ENCODE measurements at regions not wholly inside any gene's neighbourhood (a gene's known extent, or its start where the extent isn't known, plus 50 kb on each side); places are given as distances from the start of the nearest gene placed in this dataset.

GRCh38 chr1:76784502-76784901 is 82.8 kb upstream of the ST6GALNAC5 start (continued):
- TF ChIP-seq, protein P1, sequence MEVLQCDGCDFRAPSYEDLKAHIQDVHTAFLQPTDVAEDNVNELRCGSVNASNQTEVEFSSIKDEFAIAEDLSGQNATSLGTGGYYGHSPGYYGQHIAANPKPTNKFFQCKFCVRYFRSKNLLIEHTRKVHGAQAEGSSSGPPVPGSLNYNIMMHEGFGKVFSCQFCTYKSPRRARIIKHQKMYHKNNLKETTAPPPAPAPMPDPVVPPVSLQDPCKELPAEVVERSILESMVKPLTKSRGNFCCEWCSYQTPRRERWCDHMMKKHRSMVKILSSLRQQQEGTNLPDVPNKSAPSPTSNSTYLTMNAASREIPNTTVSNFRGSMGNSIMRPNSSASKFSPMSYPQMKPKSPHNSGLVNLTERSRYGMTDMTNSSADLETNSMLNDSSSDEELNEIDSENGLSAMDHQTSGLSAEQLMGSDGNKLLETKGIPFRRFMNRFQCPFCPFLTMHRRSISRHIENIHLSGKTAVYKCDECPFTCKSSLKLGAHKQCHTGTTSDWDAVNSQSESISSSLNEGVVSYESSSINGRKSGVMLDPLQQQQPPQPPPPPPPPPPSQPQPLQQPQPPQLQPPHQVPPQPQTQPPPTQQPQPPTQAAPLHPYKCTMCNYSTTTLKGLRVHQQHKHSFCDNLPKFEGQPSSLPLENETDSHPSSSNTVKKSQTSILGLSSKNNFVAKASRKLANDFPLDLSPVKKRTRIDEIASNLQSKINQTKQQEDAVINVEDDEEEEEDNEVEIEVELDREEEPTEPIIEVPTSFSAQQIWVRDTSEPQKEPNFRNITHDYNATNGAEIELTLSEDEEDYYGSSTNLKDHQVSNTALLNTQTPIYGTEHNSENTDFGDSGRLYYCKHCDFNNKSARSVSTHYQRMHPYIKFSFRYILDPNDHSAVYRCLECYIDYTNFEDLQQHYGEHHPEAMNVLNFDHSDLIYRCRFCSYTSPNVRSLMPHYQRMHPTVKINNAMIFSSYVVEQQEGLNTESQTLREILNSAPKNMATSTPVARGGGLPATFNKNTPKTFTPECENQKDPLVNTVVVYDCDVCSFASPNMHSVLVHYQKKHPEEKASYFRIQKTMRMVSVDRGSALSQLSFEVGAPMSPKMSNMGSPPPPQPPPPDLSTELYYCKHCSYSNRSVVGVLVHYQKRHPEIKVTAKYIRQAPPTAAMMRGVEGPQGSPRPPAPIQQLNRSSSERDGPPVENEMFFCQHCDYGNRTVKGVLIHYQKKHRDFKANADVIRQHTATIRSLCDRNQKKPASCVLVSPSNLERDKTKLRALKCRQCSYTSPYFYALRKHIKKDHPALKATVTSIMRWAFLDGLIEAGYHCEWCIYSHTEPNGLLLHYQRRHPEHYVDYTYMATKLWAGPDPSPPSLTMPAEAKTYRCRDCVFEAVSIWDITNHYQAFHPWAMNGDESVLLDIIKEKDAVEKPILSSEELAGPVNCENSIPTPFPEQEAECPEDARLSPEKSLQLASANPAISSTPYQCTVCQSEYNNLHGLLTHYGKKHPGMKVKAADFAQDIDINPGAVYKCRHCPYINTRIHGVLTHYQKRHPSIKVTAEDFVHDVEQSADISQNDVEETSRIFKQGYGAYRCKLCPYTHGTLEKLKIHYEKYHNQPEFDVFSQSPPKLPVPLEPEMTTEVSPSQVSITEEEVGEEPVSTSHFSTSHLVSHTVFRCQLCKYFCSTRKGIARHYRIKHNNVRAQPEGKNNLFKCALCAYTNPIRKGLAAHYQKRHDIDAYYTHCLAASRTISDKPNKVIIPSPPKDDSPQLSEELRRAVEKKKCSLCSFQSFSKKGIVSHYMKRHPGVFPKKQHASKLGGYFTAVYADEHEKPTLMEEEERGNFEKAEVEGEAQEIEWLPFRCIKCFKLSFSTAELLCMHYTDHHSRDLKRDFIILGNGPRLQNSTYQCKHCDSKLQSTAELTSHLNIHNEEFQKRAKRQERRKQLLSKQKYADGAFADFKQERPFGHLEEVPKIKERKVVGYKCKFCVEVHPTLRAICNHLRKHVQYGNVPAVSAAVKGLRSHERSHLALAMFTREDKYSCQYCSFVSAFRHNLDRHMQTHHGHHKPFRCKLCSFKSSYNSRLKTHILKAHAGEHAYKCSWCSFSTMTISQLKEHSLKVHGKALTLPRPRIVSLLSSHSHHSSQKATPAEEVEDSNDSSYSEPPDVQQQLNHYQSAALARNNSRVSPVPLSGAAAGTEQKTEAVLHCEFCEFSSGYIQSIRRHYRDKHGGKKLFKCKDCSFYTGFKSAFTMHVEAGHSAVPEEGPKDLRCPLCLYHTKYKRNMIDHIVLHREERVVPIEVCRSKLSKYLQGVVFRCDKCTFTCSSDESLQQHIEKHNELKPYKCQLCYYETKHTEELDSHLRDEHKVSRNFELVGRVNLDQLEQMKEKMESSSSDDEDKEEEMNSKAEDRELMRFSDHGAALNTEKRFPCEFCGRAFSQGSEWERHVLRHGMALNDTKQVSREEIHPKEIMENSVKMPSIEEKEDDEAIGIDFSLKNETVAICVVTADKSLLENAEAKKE (CRISPR knock-in tag; IDR thresholded peaks at IDR 0.05) = no peak

DNA sequence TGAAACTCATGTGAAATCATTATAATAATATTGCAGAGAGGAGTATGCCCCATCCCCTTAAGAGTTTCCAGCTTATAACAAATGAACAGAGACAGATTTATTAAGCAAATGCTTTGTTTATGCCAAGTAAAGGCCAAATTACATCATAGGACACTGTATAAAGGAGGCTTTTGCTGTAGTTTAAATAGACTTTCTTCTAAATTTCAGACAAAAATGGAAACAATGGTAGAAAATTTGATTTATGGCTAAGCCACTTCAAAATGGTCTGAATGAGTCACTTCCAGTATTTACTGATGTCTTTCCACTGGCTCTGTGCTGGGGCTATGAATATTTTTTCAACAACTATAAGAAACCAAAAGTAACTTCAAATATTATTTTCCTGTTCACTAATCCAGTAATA is 81.1 kb upstream of the ST6GALNAC5 start:
- H3K36me3 ChIP-seq (ENCODE audit: insufficient read depth) = no peaks in the 10 kb centered on the region
- H3K4me2 ChIP-seq = no peak overlapping the region
- H3K27me3 ChIP-seq (ENCODE audit: insufficient read depth) = no peaks in the 10 kb centered on the region
- no peak for DNase-seq (ENCODE audit: low spot score)
- H3K27ac ChIP-seq (ENCODE audit: low read depth) = no peak overlapping the region
- H3K36me3 Mint-ChIP-seq (ENCODE audit: low read depth) = no peaks in the 10 kb centered on the region
- H3K27ac Mint-ChIP-seq = no peak overlapping the region
- no peak for ATAC-seq
- H3K4me3 Mint-ChIP-seq = no peak overlapping the region
- peaks cover 9% of the 10 kb centered on the region; the same call in 2 of the 3 replicates for H3K9me3 Mint-ChIP-seq
- peaks cover 8% of the 10 kb centered on the region; the same call in 1 of the 2 replicates for H3K4me1 ChIP-seq (ENCODE audit: insufficient read depth)
- no peaks in the 10 kb centered on the region for H4K20me1 ChIP-seq (replicated peaks; ENCODE audit: insufficient read depth)
- H2AFZ ChIP-seq = no peak overlapping the region
- H3K4me1 Mint-ChIP-seq = peaks cover 6% of the 10 kb centered on the region; the same call in 2 of the 3 replicates
- no peak overlapping the region for H3K4me3 ChIP-seq
- H3K79me2 ChIP-seq (replicated peaks; ENCODE audit: insufficient read depth) = no peaks in the 10 kb centered on the region
- TF ChIP-seq, protein P2, sequence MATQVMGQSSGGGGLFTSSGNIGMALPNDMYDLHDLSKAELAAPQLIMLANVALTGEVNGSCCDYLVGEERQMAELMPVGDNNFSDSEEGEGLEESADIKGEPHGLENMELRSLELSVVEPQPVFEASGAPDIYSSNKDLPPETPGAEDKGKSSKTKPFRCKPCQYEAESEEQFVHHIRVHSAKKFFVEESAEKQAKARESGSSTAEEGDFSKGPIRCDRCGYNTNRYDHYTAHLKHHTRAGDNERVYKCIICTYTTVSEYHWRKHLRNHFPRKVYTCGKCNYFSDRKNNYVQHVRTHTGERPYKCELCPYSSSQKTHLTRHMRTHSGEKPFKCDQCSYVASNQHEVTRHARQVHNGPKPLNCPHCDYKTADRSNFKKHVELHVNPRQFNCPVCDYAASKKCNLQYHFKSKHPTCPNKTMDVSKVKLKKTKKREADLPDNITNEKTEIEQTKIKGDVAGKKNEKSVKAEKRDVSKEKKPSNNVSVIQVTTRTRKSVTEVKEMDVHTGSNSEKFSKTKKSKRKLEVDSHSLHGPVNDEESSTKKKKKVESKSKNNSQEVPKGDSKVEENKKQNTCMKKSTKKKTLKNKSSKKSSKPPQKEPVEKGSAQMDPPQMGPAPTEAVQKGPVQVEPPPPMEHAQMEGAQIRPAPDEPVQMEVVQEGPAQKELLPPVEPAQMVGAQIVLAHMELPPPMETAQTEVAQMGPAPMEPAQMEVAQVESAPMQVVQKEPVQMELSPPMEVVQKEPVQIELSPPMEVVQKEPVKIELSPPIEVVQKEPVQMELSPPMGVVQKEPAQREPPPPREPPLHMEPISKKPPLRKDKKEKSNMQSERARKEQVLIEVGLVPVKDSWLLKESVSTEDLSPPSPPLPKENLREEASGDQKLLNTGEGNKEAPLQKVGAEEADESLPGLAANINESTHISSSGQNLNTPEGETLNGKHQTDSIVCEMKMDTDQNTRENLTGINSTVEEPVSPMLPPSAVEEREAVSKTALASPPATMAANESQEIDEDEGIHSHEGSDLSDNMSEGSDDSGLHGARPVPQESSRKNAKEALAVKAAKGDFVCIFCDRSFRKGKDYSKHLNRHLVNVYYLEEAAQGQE (IDR thresholded peaks at IDR 0.05; ENCODE audit: unreplicated experiment) = no peak
- no peak for TF ChIP-seq CTCF (conservative IDR thresholded peaks at IDR 0.05; ENCODE audit: low read depth in 2 of 2)
- TF ChIP-seq JUNB (IDR thresholded peaks at IDR 0.05; ENCODE audit: unreplicated experiment) = no peak
- no peak for TF ChIP-seq EZH2 (IDR thresholded peaks at IDR 0.05; ENCODE audit: low read depth, unreplicated experiment)
- TF ChIP-seq ZNF331 (CRISPR knock-in tag; IDR thresholded peaks at IDR 0.05; ENCODE audit: low read depth) = no peak
- TF ChIP-seq CREB1 (CRISPR knock-in tag; IDR thresholded peaks at IDR 0.05; ENCODE audit: low read depth) = no peak
- peaks cover 7% of the 10 kb centered on the region for H3K9me2 ChIP-seq (ENCODE audit: insufficient read depth)
- no peaks in the 10 kb centered on the region for H3F3A ChIP-seq (replicated peaks; ENCODE audit: low read depth)
- H3K27me3 Mint-ChIP-seq (ENCODE audit: insufficient read depth, low read depth, poor library complexity) = peaks cover 2% of the 10 kb centered on the region
